NCI-H345 (cell line): ENCODE measurements at regions not wholly inside any gene's neighbourhood (a gene's known extent, or its start where the extent isn't known, plus 50 kb on each side); places are given as distances from the start of the nearest gene placed in this dataset.
"Not testable (repeated sequence)": the region's sequence is repeated elsewhere in the genome, so short reads cannot be mapped to it uniquely, and the experiment has no call there.

Experiments used
- DNase-seq: peaks from one replicate; lab custom pipeline; 2025; lab: John Stamatoyannopoulos, UW

DNA sequence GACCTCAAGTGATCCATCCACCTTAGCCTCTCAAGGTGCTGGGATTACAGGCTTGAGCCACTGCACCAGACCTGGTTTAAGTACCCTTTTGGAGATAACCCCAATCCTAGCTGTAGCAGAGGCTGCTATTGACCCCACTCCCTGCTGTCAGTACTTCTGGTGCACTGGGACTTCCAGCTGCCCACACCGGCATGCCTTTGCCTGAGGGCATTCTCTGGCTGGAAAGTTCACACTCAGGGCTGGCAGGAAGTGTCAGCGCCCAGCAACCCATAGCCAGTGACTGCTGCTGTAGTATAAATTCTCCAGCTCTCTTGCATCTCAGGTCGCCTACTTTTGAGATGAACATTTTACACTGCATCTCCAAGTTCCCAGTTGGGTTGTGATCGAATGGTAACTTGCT lies 75.3 kb downstream of the UTRN start:
- no peak for DNase-seq

DNA sequence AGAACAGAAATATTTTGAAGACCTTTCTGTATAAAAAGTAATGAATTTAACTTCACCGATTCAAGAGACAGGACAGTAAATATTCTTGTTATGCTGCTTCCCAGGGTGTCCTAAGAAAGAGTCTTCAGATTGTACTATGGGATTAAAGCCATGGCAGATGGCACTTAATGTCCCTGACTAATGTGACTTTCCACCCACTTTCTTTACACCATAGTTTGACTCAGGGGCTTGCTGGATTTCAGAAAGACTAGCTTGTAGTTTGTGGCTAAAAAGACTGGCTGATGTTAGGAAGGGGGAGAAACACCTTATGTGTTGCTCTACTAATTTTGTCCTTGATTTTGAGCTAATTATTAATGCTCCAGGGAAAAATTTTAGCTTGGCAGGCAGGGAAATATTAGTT lies 75.9 kb downstream of the UTRN start:
- no peak for DNase-seq

DNA sequence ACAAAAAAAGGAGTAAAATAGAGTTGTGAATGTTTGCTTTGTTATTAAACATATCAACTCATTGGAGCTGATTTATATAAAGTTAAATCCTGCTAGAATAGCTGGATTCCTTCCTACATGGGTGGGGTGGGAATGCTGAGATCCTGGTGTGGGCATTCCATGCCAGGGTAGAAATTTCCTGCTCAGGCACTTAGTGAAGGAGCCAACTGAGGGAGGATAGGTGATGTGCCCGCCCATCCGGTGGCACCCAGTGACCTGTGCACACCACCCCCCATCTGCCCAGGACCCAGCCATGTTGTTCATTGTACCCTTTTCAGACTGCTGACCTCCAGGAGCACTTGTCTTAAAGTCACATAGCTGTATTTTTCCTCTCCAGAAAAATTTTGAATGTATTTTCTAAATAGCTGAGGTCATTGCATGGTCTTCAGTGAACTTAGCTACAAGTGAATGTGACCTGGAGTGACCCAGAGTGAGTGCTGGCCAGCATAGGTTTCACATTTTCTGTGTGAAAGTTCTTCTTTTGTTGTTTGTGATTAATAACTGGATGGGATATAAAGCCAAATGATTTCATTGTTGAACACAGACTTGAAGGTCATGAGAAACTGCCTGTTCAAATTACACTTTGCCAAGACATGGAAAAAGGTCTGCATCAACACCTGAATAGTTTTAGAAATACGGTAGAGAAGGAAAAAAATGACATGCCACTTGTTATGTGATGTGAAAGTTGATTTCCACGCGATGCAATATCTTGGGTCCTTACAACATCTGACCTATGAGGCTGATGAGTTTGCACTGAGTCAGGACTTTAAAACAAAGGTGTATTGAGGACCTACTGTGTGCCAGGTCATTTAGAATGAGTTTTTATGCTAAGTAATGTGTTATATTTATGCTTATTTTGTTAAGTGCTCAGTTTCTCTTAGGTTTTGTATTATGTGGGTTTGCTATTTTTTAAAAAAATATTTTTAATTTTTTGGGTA lies 77.2 kb downstream of the UTRN start:
- DNase-seq: no peak

DNA sequence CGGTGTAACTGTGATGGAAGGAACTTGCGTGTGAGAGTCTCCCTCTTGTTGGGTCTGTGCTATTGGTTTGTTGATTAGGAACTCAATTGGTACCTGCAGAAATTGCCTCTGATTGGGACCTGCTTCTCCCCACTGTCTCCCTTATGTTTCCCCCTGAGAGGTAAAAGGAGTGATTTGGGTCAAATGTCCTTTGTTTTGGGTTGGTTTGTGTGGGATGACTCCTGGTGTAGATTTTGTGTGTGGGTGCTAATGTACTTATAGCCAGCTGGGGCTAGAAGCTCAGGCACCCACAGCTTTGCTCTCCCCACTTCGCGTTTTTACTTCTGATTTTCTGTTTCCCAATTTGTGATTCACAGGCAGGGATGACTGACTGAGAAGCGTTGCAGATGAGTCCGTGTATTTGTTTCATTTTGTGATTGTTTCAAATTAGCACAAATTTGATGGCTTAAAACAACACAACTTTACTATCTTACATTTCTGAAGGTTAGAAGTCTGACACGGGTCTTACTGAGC lies 79.1 kb downstream of the UTRN start:
- no peak for DNase-seq

DNA sequence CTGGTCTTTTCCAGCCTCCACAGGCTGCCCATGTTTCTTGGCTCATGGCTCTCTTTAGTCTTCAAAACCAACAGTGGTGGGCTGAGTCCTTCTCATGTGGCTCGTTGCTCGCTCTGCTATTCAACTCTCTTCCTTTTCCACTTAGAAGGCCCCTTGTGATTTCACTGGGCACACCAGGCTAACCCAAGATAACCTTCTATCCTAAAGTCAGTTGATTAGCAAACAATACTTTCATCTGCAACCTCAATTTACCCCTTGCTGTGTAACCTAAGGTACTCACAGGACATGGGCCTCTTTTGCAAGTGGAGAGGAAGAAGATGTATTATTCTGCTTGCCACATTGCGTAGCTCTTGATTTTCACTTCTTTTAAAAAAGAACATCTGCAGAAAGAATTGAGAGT lies 79.6 kb downstream of the UTRN start:
- DNase-seq: no peak

DNA sequence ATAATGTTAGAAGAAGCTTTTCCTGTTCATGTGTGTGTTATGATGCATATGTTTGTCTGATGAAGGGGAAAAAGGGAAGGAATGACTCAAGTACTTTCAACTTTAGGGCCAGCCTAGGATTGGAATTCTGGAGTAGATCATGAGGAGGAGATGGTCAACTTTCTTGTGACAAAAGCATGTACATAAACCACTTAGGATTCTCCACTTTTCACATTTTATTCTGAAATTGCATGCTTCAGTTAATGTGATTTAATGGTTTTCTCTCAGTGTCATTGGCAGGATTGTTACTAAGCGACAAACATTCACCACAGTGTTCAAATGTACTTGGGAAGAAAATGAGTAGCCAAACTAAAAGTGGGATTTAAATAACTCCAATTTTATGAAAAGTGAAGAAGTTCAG lies 80.1 kb downstream of the UTRN start:
- DNase-seq: no peak

DNA sequence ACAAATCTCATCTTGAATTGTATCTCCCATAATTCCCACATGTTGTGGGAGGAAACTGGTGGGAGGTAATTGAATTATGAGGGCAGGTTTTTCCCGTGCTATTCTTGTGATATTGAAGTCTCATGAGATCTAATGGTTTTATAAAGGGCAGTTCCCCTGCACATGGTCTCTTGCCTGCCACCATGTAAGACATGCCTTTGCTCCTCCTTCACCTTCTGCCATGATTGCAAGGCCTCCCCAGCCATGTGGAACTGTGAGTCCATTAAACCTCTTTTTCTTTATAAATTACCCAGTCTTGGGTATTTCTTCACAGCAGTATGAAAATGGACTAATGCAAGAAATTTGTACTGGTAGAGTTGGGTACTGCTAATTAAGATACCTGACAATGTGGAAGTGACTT lies 84.6 kb downstream of the UTRN start:
- not testable (repeated sequence) for DNase-seq

DNA sequence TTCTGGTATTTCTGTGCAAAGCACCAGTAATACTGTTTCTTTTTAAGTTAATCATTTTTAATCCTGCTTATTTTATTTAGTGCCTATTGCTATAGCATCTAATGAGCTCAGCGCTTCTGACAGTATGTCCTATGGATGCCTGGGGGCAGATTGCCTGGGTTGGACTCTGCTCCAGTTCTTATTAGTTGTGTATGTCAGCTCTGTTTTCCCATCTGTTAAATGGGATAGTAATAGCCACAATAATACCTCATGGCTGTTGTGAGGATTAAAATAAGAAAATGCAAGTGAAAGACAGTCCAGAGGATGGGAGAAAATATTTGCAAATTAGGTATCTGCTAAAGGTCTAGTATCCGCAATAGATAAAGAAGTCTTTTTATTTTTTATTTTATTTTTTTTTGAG lies 87.0 kb downstream of the UTRN start:
- no peak for DNase-seq

DNA sequence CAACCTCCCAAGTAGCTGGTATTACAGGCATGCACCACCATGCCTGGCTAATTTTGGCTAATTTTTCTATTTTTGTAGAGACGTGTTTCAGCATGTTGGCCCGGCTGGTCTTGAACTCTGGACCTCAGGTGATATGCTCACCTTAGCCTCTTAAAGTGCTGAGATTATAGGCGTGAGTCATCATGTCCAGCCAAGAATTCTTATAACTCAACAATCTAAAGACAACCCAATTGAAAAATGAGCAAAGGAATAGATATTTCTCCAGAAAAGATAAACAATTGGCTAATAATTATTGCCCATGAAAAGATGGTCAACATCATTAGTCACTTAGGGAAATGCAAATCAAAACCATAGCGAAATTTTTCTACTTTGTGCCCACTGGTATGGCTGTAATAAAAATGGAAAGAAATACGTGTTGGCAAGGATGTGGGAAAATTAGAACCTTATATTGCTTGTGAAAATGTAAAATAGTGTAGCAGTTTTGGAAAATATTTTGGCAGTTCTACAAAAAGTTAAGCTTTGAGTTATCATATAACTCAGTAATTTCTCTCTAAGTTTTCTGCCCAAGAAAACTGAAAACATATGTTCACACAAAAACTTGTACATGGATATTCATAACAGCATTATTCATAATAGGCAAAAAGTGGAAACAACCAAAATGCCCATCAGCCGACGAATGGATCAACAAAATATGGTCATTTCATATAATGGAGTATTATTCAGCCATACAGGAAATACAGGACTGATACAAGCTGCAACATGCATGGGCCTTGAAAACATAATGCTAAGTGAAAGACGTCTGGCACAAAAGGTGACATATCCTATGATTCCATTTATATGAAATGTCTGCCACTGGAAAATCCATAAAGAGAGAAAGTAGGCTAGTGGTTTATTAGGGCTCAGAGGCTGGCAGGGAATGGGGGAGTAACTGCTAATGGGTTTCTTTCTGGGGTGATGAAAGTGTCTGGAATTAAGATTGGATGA lies 87.8 kb downstream of the UTRN start:
- DNase-seq: no peak

DNA sequence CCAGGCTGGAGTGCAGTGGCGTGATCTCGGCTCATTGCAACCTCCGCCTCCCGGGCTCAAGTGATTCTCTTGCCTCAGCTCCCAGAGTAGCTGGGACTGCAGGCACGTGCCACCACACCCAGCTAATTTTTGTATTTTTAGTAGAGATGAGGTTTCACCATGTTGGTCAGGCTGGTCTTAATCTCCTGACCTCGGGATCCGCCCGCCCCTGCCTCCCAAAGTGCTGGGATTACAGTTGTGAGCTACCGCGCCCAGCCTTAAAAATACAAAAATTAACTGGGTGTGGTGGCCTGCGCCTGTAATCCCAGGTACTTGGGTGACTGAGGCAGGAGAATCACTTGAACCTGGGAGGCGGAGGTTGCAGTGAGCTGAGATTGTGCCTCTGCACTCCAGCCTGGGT lies 89.4 kb downstream of the UTRN start:
- not testable (repeated sequence) for DNase-seq

DNA sequence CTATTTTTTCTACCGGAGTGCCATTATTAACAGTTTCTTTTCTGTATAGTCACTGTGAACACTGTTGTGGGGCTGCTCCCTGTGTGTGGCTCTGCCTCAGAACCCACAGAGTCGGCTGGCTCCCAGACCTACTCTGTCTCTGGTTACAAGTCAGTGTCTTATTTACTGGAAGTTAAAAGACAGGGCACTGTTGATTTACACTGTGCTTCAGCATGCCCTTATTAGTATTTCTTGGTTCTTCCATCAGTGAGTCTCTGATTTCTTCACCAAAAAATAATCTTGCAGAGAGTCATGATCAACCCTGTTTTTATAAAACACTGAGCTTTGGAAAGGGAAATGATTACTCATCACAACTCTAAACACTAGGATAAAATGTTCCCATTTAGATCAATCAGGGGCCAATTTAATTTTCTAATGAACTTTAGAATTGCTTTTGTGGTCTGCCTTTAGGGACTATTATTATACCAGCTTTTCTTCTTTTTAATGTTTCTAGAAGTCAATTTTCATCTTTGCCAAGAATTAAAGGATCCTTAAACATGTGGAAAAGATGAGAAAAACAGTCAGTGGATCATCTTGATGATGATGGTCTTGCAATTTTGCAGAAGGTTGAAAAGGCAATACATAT lies 92.6 kb downstream of the UTRN start:
- DNase-seq: no peak

DNA sequence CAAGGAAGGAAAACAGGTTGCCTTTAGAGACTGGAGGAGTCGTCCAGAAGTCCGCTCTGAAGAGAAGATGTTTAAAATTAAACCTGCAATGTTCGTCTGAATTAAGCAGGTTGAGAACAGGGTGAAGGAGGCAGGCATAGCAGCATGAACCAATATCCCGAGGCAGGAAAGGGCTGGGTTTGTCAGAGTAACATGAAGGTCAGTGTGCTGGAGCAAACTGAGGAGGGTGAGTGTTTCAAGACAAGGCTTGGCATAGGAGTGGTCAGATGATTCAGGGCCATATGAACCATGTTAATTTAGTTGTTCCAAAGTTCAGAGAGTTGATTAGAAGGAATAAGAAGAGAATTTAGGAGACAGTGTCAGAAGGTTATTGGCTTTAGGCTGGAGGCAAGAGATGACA lies 93.3 kb downstream of the UTRN start:
- no peak for DNase-seq

DNA sequence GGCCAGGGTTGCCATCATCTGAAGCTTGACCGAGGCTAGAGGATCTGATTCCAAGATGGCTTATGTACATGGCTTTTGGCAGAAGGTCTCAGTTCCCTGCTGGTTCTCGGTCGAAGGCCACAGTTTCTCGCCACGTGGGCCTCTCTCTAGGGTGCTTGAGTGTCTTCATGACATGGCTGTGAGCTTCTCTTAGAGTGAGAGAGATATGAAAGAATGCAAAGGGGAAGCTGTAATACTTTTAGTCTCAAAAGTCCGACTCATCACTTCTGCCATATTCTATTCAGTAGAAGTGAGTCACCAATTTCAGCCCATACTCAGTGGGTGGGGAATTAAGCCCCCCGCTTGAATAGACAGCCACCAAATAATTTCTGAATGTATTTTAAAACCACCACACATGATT lies 94.2 kb downstream of the UTRN start:
- DNase-seq: no peak

DNA sequence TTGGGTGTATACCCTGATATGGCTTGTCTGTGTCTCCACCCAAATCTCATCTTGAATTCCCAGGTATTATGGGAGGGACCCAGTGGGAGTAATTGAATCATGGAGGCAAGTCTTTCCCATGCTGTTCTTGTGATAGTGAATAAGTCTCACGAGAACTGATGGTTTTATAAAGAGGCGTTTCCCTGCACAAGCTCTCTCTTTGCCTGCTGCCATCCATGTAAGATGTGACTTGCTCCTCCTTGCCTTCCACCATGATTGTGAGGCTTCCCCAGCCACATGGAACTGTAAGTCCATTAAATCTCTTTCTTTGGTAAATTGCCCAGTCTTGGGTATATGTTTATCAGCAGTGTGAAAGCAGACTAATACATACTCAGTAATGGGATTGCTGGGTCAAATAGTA lies 96.4 kb downstream of the UTRN start:
- not testable (repeated sequence) for DNase-seq

DNA sequence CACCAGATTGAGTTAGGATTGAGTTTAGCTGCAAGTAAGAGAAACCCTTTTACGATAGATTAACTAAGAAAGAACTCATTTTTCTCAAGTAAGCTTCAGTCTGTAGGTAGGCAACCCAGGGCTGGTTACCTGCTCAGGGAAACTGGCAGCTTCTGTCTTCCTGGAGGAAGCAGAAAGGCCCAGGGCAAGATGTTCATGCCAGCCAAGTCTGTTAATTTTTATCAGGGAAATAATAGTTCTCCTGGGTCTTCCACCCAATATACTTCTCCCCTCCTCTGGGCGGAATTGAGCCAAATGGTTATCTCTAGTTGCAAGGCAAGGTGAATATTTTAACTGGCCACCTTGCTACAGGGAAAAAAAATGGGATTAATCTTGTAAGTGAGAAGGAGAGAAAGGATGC lies 98.2 kb downstream of the UTRN start:
- no peak for DNase-seq

DNA sequence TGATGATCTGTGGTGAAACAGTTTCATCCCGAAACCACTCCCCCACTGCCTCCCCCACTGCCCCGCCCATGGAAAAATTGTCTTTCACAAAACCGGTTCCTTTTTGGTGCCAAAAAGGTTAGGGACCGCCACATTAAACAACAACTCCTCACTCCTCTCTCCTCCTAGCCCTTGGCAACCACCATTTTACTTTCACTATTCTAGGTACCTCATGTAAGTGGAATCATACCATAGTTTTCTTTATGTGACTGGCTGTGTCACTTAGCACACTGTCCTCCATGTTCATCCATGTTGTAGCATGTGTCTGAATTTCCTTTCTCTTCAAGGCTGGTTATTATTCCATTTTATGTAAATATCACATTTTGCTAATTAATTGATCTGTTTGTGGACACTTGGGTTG lies 99.3 kb downstream of the UTRN start:
- no peak for DNase-seq

DNA sequence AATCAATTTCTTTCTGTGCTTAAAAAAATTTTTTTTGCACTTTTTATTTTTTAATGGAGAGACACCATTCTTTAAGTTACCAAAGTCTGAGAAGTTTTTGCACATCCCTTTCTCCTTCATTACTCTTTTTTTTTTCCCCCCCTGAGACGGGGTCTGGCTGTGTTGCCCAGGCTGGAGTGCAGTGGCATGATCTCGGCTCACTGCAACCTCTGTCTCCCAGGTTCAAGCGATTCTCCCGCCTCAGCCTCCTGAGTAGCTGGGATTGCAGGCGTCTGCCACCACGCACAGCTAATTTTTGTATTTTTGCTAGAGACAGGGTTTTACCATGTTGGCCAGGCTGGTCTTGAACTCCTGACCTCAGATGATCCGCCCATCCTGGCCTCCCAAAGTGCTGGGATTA lies 104.3 kb downstream of the UTRN start:
- DNase-seq: not testable (repeated sequence)

DNA sequence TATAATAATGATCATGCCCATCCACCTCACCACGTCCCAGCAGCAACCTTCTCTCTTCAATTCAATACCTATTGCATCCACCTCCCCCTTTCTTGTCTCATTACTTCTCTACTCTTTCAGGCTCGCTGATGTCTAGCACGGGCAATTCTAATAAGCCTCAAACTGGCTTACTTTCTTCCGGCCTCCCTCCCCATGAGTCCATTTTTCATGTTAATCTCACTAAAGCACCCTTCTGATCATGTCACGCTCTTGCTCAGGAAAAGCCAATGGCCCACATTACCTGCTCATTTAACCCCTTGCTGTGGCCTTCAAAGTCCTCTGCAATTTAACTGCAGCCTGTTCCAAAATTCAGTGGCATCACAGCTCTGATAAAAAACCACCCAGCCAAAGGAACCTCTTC lies 105.1 kb downstream of the UTRN start:
- DNase-seq: no peak

DNA sequence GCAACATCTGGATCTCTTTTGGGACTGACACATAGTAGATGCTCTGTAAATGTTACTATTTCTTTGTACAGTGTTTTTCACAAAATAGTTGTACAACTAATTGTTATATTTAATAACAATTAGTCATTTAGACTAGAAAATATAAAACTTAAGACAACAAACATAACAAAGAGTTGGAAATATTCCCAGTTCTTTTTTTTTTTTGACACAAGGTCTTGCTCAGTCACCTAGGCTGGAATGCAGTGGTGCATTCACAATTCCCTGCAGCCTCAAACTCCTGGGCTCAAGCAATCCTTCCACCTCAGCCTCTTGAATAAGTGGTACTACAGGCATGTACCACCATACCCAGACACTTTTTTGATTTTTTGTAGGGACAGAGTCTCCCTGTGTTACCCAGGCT lies 105.8 kb downstream of the UTRN start:
- no peak for DNase-seq

DNA sequence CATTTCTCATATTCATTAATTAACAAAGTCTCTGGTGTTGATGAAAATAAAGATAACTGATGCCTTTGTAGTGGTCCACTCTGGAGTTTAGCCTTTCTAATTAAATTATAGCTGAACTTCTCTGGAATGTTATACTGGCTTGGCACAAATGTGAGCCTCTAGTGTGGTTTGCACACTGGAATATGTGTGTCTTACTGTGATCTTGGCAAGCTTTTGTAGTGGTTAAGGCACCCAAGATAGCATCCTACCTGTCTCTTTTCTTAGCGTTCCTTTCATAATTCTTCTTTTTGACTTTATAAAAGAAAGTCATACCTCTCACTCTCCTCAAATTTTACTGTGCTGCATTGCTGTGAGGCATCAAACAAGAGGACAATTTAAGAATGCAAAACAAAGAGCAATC lies 107.4 kb downstream of the UTRN start:
- no peak for DNase-seq

DNA sequence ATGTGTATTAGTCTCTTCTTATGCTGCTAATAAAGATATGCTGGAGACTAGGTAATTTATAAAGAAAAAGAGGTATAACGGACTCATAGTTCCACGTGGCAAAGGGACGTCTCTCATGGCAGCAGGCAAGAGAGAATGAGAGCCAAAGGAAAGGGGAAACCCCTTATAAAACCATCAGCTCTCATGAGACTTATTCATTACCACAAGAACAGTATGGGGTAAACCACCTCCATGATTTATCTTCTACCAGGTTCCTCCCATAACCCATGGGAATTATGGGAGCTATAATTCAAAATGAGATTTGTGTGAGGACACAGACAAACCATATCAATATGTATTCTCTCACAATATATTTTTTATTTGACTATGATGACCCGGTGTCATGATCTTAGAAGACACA lies 109.1 kb downstream of the UTRN start:
- DNase-seq: no peak

DNA sequence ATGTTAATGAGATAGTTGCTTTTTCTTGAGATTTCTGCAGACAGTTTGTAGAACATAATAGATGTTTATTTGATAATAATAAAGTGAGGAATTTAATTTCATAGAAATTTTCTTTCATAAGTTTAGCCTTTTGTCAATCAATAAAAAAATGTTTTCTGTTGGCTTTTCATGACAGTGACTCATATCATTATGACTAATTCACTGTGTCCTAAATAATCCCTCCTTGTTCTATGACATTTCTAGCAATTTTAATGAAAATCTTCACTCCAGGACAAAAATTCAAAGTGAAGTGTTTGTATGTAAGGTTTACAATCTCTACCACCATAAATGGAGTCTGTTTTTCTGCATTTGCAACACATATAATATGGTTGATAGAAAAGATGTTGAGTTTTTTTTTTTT lies 109.9 kb downstream of the UTRN start:
- DNase-seq: no peak
